HFFc6 (cell line): ENCODE measurements at regions not wholly inside any gene's neighbourhood (a gene's known extent, or its start where the extent isn't known, plus 50 kb on each side); places are given as distances from the start of the nearest gene placed in this dataset.
"Not testable (repeated sequence)": the region's sequence is repeated elsewhere in the genome, so short reads cannot be mapped to it uniquely, and the experiment has no call there.

Experiments used
- DNase-seq: peaks from one replicate; pipeline ENCODE4 v3.0.0-alpha.2; 2018
- H3K27ac Mint-ChIP-seq: 2 replicates; pipeline ENCODE4 v1.8.0; 2020; ENCODE audit warnings: mild to moderate bottlenecking, mixed read lengths
- H3K27me3 Mint-ChIP-seq: 2 replicates; pipeline ENCODE4 v1.8.0; 2021; ENCODE audit warnings: mild to moderate bottlenecking, moderate library complexity, mixed read lengths; ENCODE audit not compliant: insufficient read depth
- H3K36me3 Mint-ChIP-seq: 2 replicates; pipeline ENCODE4 v1.8.0; 2021; ENCODE audit warnings: low read depth, mixed read lengths
- H3K4me1 Mint-ChIP-seq: 2 replicates; pipeline ENCODE4 v1.8.0; 2020; ENCODE audit warnings: low read depth, mixed read lengths
- H3K4me3 Mint-ChIP-seq: 2 replicates; pipeline ENCODE4 v1.8.0; 2020; ENCODE audit warnings: mild to moderate bottlenecking, moderate library complexity, mixed read lengths
- H3K9me3 Mint-ChIP-seq: 2 replicates; pipeline ENCODE4 v1.8.0; 2020; ENCODE audit warnings: mild to moderate bottlenecking, mixed read lengths
- TF ChIP-seq, protein P1 (sequence below): fragments of 200-600 bp; sonication (generic); IDR thresholded peaks from 2 replicates; pipeline ENCODE4 v1.5.0; 2021; ENCODE audit warnings: antibody characterized with exemption, mild to moderate bottlenecking

DNA sequence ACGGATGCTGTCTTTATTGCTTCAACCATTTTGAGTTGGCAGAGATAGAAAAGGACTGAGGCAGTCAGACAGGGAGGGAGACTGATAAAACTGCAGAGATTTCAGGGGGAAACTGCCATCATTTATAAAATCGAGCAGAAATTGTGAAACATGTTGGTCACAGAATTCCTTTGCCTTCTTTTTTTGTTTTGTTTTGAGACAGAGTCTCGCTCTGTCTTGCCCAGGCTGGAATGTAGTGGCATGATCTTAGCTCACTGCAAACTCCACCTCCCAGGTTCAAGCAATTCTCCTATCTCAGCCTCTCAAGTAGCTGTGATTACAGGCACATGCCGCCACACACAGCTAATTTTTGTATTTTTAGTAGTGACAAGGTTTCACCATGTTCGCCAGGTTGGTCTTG is 273.7 kb upstream of the USP9Y start:
- H3K27ac Mint-ChIP-seq: no peak overlapping the region
- H3K4me1 Mint-ChIP-seq: no peaks in the 10 kb centered on the region
- no peaks in the 10 kb centered on the region for H3K36me3 Mint-ChIP-seq
- H3K27me3 Mint-ChIP-seq: peaks cover 1% of the 10 kb centered on the region; the same call in 1 of the 2 replicates
- DNase-seq: no peak
- TF ChIP-seq, protein P1, sequence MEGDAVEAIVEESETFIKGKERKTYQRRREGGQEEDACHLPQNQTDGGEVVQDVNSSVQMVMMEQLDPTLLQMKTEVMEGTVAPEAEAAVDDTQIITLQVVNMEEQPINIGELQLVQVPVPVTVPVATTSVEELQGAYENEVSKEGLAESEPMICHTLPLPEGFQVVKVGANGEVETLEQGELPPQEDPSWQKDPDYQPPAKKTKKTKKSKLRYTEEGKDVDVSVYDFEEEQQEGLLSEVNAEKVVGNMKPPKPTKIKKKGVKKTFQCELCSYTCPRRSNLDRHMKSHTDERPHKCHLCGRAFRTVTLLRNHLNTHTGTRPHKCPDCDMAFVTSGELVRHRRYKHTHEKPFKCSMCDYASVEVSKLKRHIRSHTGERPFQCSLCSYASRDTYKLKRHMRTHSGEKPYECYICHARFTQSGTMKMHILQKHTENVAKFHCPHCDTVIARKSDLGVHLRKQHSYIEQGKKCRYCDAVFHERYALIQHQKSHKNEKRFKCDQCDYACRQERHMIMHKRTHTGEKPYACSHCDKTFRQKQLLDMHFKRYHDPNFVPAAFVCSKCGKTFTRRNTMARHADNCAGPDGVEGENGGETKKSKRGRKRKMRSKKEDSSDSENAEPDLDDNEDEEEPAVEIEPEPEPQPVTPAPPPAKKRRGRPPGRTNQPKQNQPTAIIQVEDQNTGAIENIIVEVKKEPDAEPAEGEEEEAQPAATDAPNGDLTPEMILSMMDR: no peak
- H3K4me3 Mint-ChIP-seq: no peak overlapping the region
- no peaks in the 10 kb centered on the region for H3K9me3 Mint-ChIP-seq

DNA sequence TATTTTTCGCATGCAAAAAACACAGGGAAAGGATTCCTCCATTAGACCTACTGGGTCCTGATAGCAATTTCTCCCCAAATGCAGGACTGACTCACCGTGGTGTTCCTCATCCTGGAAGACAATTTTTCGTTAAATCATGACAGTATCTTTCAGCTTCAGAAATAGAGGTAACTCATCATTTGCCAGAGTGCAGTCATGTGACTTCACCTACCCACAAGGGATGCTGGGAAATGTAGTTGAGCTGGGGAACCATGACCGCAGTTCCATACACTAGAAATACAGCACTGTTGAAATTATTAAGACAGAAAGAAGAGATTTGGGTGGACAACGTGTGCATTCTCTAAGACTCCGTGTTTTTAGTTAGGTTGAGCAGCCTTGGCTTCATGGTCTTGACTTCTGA is 269.5 kb upstream of the USP9Y start:
- peak; percentile 2 for DNase-seq
- Mint-ChIP-seq H3K36me3 (no peaks in the 10 kb centered on the region), H3K27ac (no peak overlapping the region), H3K4me1 (no peaks in the 10 kb centered on the region), H3K27me3 (no peaks in the 10 kb centered on the region), H3K4me3 (no peak overlapping the region), H3K9me3 (no peaks in the 10 kb centered on the region)
- TF ChIP-seq, protein P1: no peak

DNA sequence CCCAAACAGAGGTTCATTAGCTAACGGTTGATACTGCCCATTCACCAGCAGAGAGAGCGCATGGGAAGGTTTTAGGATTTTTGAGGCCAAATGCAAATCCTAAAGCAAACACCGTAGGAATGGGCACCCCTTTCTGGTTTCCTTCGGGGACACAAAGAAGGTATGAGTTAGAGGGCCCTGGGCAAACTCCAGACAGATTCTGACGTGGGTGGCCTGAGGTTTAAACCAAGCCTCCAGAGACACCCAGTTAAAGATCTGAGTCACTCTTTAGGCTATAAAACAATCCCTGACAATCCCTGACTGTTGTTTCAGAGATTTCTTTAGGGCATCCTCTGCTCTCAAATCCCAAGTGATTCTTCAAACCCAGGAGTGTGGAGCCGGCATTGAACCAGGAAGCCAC is 262.2 kb upstream of the USP9Y start:
- H3K36me3 Mint-ChIP-seq: not testable (repeated sequence)

DNA sequence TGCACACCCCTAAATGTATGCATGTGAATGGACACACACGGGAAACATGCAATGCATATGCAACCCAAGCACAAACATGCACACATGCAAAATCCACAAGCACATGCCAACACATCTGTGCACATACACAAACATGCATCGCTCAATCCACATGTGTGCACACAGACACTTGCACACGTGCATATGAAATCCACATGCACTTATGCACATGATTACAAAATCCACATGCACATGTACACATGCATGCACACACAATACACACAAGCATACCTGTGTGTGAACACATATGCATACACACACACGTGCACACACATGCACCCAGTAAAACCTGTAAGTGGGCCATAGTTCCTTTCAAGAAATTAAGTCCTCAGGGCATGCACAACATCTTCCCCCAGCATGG is 256.8 kb upstream of the USP9Y start:
- TF ChIP-seq, protein P1: no peak
- H3K27ac Mint-ChIP-seq: no peak overlapping the region

More for the DNA sequence above, 262.2 kb upstream of the USP9Y start:
- peak; percentile 46 for DNase-seq
- H3K4me1 Mint-ChIP-seq: peaks cover 18% of the 10 kb centered on the region
- peak overlapping the region; percentile 63 for H3K27ac Mint-ChIP-seq
- not testable (repeated sequence) for H3K27me3 Mint-ChIP-seq, H3K9me3 Mint-ChIP-seq
- peak overlapping the region; percentile 41; the same call in 1 of the 2 replicates for H3K4me3 Mint-ChIP-seq

DNA sequence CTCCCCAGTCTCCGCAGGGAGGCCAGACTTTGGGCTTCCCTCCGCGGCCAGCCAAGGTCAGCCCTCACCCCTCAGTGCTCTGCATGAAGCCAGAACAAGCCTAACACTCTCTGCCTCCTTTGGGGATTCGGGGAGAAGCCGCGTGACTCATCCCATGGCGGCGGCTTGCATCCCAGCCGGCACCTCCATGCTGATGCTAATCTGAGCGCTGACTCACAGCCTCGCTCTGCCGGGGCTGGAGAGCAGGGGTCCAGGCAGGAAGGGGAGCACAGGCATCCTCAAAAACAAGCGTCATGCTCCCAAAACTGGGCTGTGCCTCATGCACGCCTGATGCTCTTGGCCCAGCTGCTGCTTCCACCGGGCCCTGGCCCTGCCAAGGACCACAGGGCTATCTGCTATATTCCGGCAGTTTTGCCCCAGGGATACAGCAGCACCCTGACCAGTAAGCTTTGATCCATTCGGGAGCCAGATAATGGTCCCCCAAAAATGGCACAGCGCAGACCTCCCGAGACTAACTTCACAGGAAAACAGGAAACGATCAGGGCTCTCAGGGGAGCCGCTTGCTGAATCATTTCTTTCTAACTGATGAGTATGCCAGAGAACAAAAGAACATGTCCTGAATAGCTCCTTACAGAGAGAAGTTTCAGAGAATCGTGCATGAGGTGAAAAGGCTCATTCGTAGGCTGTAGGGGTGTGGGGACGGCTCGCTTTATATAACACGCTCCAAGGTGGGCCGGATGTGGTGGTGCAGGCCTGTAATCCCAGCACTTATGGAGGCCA is 254.4 kb upstream of the USP9Y start:
- not testable (repeated sequence) for H3K9me3 Mint-ChIP-seq, H3K27me3 Mint-ChIP-seq, H3K36me3 Mint-ChIP-seq
- peak; percentile 75 for DNase-seq
- Mint-ChIP-seq H3K4me3 (peak overlapping the region; percentile 77), H3K4me1 (peaks cover 40% of the 10 kb centered on the region), H3K27ac (peak overlapping the region; percentile 98)

More for the DNA sequence above, 256.8 kb upstream of the USP9Y start:
- Mint-ChIP-seq H3K36me3 (peaks cover 7% of the 10 kb centered on the region; the same call in 1 of the 2 replicates), H3K9me3 (peaks cover 7% of the 10 kb centered on the region; the same call in 1 of the 2 replicates), H3K4me3 (no peak overlapping the region), H3K4me1 (peaks cover 44% of the 10 kb centered on the region), H3K27me3 (no peaks in the 10 kb centered on the region)
- DNase-seq: no peak

DNA sequence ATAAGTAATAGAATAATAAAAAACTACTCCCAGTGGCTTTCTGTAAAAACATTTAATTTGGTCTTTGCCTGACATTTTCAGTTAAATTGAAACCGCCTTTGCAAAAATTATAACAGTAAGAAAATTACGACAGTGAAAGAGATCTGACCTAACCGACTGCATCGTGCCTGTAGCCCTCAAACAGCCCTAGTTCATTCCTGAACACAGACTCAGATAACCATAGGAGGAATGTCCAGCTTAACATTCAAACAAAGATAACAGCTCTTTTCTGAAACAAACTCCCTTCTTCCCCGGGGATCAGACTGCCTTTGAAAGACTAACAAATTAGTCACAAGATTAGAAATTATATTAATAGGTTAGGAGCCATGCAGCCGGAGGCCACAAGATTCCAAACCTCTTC is 252.5 kb upstream of the USP9Y start:
- Mint-ChIP-seq H3K4me3 (peak overlapping the region; percentile 53; the same call in 1 of the 2 replicates), H3K4me1 (peaks cover 36% of the 10 kb centered on the region), H3K27ac (peak overlapping the region; percentile 86)
- H3K9me3 Mint-ChIP-seq, H3K27me3 Mint-ChIP-seq, H3K36me3 Mint-ChIP-seq: not testable (repeated sequence)
- DNase-seq: peak; percentile 77

DNA sequence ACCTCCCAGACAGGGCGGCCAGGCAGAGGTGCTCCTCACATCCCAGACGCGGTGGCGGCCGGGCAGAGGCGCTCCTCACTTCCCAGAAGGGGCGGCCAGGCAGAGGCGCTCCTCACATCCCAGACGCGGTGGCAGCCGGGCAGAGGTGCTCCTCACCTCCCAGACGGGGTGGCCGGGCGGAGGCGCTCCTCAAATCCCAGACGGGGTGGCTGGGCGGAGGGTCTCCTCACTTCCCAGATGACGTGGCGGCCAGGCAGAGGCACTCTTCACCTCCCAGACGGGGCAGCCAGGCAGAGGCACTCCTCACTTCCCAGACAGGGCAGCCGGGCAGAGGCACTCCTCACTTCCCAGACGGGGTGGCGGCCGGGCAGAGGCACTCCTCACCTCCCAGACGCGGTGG is 247.7 kb upstream of the USP9Y start:
- H3K27me3 Mint-ChIP-seq, H3K4me3 Mint-ChIP-seq, DNase-seq, H3K9me3 Mint-ChIP-seq, H3K36me3 Mint-ChIP-seq, H3K4me1 Mint-ChIP-seq, H3K27ac Mint-ChIP-seq: not testable (repeated sequence)
